CD4-positive, alpha-beta T cell treated with Interleukin-17A for 1 hour (primary cell): ENCODE measurements at regions not wholly inside any gene's neighbourhood (a gene's known extent, or its start where the extent isn't known, plus 50 kb on each side); places are given as distances from the start of the nearest gene placed in this dataset.
"Not testable (repeated sequence)": the region's sequence is repeated elsewhere in the genome, so short reads cannot be mapped to it uniquely, and the experiment has no call there.

Experiments used
- DNase-seq: peaks from one replicate; pipeline ENCODE4 v3.0.0-alpha.2; 2020

DNA sequence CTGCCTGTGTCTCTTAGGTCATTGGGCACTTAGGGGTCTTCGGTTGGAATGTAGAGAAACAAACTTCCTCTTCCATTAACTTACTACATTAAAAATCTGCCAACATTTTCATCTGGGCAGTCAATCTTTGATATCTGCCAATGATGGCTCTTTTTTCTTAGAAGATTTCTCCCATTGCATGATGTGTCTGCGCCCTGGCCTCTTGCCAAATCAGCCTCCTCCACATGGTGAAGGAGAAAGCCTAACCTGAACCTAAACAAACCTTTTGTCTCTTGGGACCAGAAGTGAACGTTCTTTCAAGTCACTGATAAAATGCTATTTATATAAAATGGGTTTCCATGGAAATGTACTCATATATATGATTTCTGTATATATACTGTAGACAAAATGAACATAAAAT lies 998.9 kb upstream of the GJE1 start:
- DNase-seq = no peak

- no peak for DNase-seq
Observed at GRCh38 chr6:141133346-141133745, 999.4 kb upstream of the GJE1 start.

GRCh38 chr6:141131616-141132015 lies 1001.1 kb upstream of the GJE1 start:
- no peak for DNase-seq

- no peak for DNase-seq
Observed at GRCh38 chr6:141123497-141123896, 1009.2 kb upstream of the GJE1 start.

DNA sequence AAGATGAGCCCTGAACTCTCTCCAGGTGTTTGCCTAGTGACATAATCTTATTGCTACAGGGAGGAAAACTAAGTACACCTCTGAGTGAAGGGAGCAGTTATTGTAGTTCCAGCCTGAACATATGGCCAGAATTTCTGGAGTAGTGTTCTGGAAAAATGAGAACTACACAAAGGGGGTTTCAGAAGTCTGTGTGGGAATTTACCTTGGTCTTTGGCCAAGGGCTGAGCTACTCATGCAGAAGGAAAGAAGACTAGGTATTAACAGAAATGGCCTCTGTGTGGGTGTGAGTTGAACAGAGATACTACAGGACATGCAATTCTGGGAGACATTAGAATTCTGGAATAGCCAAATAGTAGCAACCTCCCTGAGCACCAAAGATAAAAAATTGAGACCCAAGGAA lies 1009.7 kb upstream of the GJE1 start:
- DNase-seq = no peak

DNA sequence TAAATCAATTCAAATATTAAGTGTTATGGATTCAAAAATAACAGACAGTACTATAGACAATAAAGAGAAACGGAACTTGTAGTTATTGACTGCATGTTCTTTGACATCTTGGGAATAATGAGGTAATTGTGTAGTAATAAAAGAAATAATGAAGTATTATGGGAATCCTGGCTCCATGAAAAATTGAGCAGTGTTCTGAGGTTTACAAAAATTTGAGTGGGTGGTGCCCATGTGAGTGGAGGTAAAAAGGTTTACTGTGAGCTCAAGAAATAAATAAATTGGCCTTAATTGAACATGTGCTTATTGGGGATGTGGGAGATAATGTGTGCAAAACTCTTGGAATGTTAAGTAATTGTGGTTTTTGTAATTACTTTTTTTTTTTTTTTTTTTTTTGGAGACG lies 1013.7 kb upstream of the GJE1 start:
- no peak for DNase-seq

DNA sequence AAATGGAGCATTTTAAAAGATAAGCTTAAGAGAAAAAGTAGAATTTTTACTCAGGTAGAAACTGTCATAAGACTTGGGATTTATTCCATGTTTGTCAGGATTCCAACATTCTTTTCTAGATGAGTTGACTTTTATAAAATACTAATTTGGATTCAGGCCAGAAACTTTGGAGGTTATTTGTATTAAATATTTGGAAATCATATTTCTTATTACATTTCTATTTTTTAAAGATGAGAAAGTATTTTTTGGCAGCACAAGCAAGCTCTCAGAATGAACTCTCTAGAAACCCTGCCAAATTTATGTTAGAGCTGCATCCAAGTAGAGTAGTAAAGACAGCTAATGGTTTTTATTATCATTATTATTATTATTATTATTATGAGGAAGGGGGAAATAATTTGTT lies 1014.9 kb upstream of the GJE1 start:
- no peak for DNase-seq

DNA sequence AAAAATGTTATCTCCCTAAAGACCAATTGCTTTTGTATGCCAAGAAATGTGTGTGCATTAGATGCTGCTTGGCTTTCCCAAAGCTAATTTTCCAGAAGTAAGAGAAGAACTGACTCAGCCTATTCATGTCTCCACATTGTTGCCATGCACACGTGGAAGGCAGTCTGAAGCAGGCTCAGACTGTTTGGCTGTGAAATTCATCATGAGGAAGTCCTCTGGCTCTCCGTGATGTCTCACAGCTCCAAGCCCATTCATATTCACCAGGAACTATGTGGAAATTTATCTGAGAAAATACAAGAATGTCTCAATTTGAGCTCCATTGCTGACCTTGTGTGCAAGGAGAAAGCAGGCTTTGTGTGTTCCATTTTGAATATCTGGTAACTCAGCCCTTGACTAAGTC lies 1022.2 kb upstream of the GJE1 start:
- no peak for DNase-seq

- no peak for DNase-seq
Observed at GRCh38 chr6:141107591-141108160, 1025.0 kb upstream of the GJE1 start.

- DNase-seq = no peak
Observed at GRCh38 chr6:141105481-141105880, 1027.2 kb upstream of the GJE1 start.

GRCh38 chr6:141103246-141103645 lies 1029.5 kb upstream of the GJE1 start:
- DNase-seq = no peak

DNA sequence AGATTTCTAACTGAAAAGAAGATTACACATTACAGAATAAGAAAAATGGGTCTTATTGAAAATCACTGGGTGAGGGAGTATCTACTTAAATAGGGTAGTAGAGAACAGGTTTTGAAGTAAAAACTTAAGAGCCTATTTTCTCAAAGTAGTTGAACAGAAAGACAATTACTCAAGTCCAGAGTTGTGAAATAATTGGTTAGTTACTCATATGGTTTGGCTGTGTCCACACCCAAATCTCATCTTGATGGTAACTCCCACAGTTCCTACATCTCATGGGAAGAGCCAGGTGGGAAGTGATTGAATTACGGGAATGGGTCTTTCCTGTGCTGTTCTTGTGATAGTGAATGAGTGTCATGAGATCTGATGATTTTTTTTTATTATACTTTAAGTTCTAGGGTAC lies 1035.3 kb upstream of the GJE1 start:
- DNase-seq = no peak

GRCh38 chr6:141095308-141095707 lies 1037.4 kb upstream of the GJE1 start:
- no peak for DNase-seq

DNA sequence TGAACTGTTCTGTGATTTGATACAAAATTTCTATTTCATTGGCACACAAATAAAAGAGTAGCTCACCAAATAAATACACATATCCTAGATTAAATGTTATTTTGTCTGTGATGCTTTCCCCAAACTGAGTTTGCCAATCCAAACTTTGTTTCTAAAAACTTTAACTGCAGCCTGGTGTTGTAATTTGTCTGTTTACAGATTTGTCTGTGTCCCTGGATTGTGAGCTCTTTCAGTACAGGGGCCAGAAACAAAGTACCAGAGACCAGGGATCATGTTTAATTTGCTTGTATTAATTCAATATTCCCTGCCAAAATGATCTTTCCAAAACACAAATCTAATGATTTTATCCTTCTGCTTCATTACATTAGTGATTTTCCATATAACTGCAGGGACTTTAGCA lies 1044.6 kb upstream of the GJE1 start:
- no peak for DNase-seq

DNA sequence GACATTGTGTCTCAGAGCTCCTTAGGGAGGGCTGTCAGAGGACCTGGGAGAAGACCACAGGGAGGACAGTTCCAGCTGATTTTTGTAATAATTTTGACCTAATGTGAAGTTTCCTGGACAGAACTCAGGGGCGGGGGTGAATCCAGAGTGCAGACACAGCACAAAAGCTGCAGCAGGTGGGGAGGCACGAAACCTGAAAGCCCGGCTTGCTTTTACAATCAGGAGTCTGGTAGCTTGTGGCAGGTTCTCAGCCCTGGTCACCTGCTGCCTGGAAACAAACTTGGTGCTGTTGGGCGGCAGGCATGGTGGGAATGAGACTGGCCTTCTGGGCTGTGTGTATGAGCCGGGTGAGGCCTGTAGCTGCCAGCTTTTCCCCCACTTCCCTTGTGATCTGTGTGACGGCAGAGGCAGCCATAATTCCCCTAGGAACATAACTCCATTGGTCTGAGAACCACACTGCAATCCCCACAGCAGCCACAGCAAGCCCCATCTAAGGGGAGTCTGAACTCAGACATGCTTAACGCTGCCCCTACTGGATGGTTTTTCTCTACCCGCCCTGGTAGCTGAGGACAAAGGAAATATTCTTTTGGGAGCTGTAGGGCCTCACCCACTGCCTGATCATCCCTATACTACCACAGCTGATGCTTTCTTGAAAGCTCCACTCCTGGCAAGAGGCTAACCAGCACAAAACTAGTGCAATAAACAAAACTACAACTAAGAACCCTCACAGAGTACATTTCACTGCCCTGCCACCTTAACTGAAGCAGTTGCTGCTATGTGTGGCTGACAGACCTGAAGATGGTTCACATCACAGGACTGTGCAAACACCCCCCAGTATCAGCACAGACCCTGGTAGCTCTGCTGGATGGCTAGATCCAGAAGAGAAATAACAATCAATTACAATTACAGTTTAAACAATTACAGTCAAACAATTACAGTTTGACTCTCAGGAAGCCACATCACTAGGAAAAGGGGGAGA lies 1055.1 kb upstream of the GJE1 start:
- DNase-seq = no peak

- DNase-seq = no peak
Observed at GRCh38 chr6:141057761-141058160, 1075.0 kb upstream of the GJE1 start.

DNA sequence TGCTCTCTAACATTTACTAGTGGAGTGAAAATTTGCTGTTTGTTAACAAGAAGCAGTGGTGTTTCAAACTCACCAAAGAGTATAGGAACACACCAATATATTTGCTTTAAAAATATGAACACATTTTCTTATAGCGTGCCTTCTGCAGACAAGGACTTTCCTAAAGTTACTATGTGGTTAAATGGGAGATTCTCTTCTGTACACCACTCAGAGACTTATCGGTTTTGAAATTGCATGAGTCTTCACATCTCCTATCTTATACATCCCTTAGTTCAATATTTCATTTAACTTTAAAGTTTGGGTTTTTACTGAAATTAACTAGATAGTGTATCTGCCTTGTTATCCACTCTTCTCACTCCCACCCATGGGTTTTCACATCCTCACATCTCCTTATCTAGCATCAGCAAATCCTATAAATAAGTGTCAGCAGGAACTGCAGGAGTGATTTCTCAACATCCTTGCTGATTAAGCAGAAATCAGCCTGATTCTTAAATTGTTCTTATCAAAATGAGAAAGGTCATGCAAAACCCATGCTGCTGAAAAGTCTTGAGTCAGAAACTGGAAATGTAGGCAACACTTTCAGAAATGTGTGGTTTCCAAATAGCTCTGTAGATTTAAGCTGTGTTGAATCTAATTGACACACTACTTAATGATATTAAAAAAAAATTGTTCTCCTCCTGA lies 1075.6 kb upstream of the GJE1 start:
- DNase-seq = no peak

- no peak for DNase-seq
Observed at GRCh38 chr6:141050471-141050870, 1082.3 kb upstream of the GJE1 start.

- no peak for DNase-seq
Observed at GRCh38 chr6:141048451-141048850, 1084.3 kb upstream of the GJE1 start.

DNA sequence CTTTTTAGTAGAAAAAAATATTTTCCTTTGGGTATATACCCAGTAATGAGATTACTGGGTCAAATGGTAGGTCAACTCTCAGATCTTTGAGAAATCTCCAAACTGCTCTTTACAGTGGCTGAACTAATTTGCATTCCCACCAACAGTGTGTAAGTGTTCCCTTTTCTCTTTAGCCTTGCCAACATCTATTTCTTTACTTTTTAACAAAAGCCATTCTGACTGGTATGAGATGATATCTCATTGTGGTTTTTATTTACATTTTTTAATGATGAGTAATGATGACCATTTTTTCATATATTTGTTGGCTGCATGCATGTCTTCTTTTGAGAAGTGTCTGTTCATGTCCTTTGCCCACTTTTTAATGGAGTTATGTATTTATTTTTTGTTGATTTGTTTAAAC lies 1086.2 kb upstream of the GJE1 start:
- DNase-seq = not testable (repeated sequence)

DNA sequence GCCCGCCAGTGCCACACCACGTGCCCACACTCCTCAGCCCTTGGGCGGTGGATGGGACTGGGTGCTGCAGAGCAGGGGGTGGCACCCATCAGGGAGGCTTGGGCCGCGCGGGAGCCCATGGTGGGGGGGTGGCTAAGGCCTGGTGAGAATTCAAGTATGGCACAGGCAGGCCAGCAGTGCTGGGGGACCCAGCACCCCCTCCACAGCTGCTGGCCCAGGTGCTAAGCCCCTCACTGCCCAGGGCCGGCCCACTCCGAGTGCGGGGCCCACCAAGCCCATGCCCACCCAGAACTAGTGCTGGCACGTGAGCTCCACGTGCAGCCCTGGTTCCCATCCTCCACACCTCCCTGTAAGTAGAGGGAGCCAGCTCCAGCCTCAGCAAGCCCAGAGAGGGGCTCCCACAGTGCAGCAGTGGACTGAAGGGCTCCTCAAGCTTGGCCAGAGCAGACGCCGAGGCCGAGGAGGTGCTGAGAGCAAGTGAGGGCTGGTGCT lies 1091.1 kb upstream of the GJE1 start:
- DNase-seq = no peak

GRCh38 chr6:141035312-141036200 lies 1097.2 kb upstream of the GJE1 start:
- no peak for DNase-seq

DNA sequence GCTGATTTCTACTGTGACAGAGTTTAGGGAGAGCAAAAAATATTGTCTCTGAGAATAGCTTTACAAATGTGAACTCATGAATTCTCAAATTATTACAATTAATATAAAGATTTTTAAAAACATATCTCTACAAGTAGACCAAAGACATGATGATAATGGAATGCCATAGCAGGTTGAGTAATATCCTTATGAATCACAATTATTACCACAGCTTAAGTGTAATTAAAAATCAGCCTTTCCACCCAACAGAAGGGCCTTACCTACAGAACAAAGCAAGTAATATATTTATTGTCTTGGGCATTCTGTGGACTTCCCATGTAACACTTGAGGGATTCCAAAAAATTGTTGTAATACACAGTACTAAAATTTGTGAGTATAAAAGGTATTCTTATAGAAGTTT lies 1099.6 kb upstream of the GJE1 start:
- no peak for DNase-seq
